Calu3 (cell line): ENCODE measurements at regions not wholly inside any gene's neighbourhood (a gene's known extent, or its start where the extent isn't known, plus 50 kb on each side); places are given as distances from the start of the nearest gene placed in this dataset.

Experiments used
- BruUV-seq: library from RNA; stranded (reverse); fragments of 400-500 nt; replicated peaks from 2 replicates; lab custom pipeline; 2021; lab: Mats Ljungman, UMichigan
- CTCF ChIA-PET: fragments of 300-600 bp; sonication (Branson Sonifier 250); formaldehyde crosslinking; loops from one replicate; lab custom pipeline; 2022; ENCODE audit warnings: antibody characterized with exemption; lab: Charles Lee
- DNase-seq: peaks from one replicate; pipeline ENCODE4 v3.0.0; 2022
- H3K27ac Mint-ChIP-seq: one replicate; pipeline ENCODE4 v1.8.0; 2022; ENCODE audit warnings: mixed read lengths; ENCODE audit not compliant: unreplicated experiment
- H3K27me3 Mint-ChIP-seq: one replicate; pipeline ENCODE4 v1.8.0; 2022; ENCODE audit warnings: mixed read lengths; ENCODE audit not compliant: unreplicated experiment
- H3K36me3 Mint-ChIP-seq: one replicate; pipeline ENCODE4 v1.8.0; 2022; ENCODE audit warnings: mild to moderate bottlenecking, moderate library complexity, mixed read lengths; ENCODE audit not compliant: insufficient read depth, unreplicated experiment
- H3K4me1 Mint-ChIP-seq: one replicate; pipeline ENCODE4 v1.8.0; 2022; ENCODE audit warnings: mild to moderate bottlenecking, low read depth, mixed read lengths; ENCODE audit not compliant: unreplicated experiment
- H3K4me3 Mint-ChIP-seq: one replicate; pipeline ENCODE4 v1.8.0; 2022; ENCODE audit warnings: mild to moderate bottlenecking, low read depth, moderate library complexity, mixed read lengths; ENCODE audit not compliant: unreplicated experiment
- H3K9me3 Mint-ChIP-seq: one replicate; pipeline ENCODE4 v1.8.0; 2022; ENCODE audit warnings: low read depth, mixed read lengths; ENCODE audit not compliant: unreplicated experiment
- CTCF ChIP-seq: fragments of 200-600 bp; IDR thresholded peaks from one replicate; pipeline ENCODE4 v1.8.0; 2022; ENCODE audit warnings: antibody characterized with exemption; ENCODE audit not compliant: unreplicated experiment
- intact Hi-C: fragments of 100-400 bp; cut with micrococcal nuclease; formaldehyde crosslinking; loops from one replicate; pipeline ENCODE4 v1.10.0; 2022; ENCODE audit not compliant: unreplicated experiment

GRCh38 chr2:14039134-14039533 is 593.4 kb upstream of the LRATD1 start:
- Mint-ChIP-seq H3K27ac (no peak overlapping the region), H3K9me3 (no peaks in the 10 kb centered on the region), H3K4me3 (no peak overlapping the region), H3K27me3 (no peaks in the 10 kb centered on the region), H3K36me3 (no peaks in the 10 kb centered on the region), H3K4me1 (no peaks in the 10 kb centered on the region)
- CTCF ChIA-PET, result no interaction called here
- TF ChIP-seq CTCF, result no peak
- intact Hi-C loops, result no loop called here
- DNase-seq, result no peak
- no TSS peak for BruUV-seq

GRCh38 chr2:14047491-14047890 is 585.0 kb upstream of the LRATD1 start:
- Mint-ChIP-seq H3K4me1 (no peaks in the 10 kb centered on the region), H3K9me3 (no peaks in the 10 kb centered on the region), H3K4me3 (no peak overlapping the region), H3K27ac (no peak overlapping the region), H3K27me3 (no peaks in the 10 kb centered on the region), H3K36me3 (no peaks in the 10 kb centered on the region)
- intact Hi-C loops, result no loop called here
- BruUV-seq, result no TSS peak
- CTCF ChIA-PET, result no interaction called here
- DNase-seq, result no peak
- TF ChIP-seq CTCF, result no peak

- Mint-ChIP-seq H3K4me1 (no peaks in the 10 kb centered on the region), H3K4me3 (no peak overlapping the region), H3K36me3 (no peaks in the 10 kb centered on the region), H3K27me3 (no peaks in the 10 kb centered on the region), H3K9me3 (no peaks in the 10 kb centered on the region), H3K27ac (no peak overlapping the region)
- TF ChIP-seq CTCF, result no peak
- BruUV-seq, result no TSS peak
- CTCF ChIA-PET, result no interaction called here
- intact Hi-C loops, result no loop called here
- DNase-seq, result no peak
These were observed 581.1 kb upstream of the LRATD1 start for GRCh38 chr2:14051401-14051800.

GRCh38 chr2:14053105-14053504 is 579.4 kb upstream of the LRATD1 start:
- Mint-ChIP-seq H3K36me3 (no peaks in the 10 kb centered on the region), H3K4me3 (no peak overlapping the region), H3K27ac (no peak overlapping the region), H3K9me3 (peaks cover 2% of the 10 kb centered on the region), H3K4me1 (no peaks in the 10 kb centered on the region), H3K27me3 (no peaks in the 10 kb centered on the region)
- DNase-seq, result no peak
- no peak for TF ChIP-seq CTCF
- BruUV-seq, result no TSS peak
- CTCF ChIA-PET, result no interaction called here
- intact Hi-C loops, result no loop called here
